Neural cell (in vitro differentiated cells): ENCODE measurements at regions not wholly inside any gene's neighbourhood (a gene's known extent, or its start where the extent isn't known, plus 50 kb on each side); places are given as distances from the start of the nearest gene placed in this dataset.

Experiments used
- EP300 ChIP-seq: fragments of 450-650 bp; conservative IDR thresholded peaks from 2 replicates; pipeline ENCODE4 v1.6.1; 2014; ENCODE audit warnings: antibody characterized with exemption, mild to moderate bottlenecking, moderate library complexity; ENCODE audit not compliant: poor library complexity, severe bottlenecking
- EZH2 ChIP-seq: fragments of 200-600, 300-800 bp; shearing (Covaris generic), sonication (generic); IDR thresholded peaks from 2 replicates; pipeline ENCODE4 v1.6.1; 2014; ENCODE audit warnings: antibody characterized with exemption, low read length, borderline replicate concordance, mild to moderate bottlenecking; ENCODE audit not compliant: insufficient read depth, poor library complexity, severe bottlenecking
- POLR2AphosphoS5 ChIP-seq: IDR thresholded peaks from 2 replicates; pipeline ENCODE4 v1.6.1; 2012
- RAD21 ChIP-seq: fragments of 450-650 bp; conservative IDR thresholded peaks from 2 replicates; pipeline ENCODE4 v1.6.1; 2014; ENCODE audit warnings: antibody characterized with exemption, mild to moderate bottlenecking, moderate library complexity
- TF ChIP-seq, protein P1 (sequence below): fragments of 450-650 bp; IDR thresholded peaks from 2 replicates; pipeline ENCODE4 v1.5.1; 2014; ENCODE audit warnings: antibody characterized with exemption, mild to moderate bottlenecking, moderate library complexity; ENCODE audit not compliant: poor library complexity, severe bottlenecking
- TF ChIP-seq, protein P2 (sequence below): IDR thresholded peaks from 2 replicates; pipeline ENCODE4 v1.6.1; 2012; ENCODE audit warnings: borderline replicate concordance

DNA sequence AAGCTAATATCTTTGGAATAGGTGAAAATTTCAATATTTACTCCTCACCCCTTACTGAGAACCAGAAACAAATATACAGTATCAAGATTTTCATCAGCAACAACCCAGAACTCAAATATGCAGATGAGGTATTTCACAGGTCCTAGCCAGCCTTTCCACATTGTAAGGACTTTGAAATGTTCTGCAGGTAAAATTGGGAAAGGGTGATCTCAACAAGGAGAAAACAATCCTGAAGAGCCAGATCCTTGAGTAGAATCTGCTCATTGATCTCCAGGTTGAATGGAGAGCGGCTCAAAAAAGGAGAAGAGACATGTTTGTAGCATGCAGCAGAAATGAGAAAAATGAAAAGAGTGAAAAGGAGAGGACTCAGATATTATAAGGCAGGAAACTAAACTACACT lies 493.3 kb upstream of the NAALADL2 start:
- TF ChIP-seq EZH2 (no peak), RAD21 (no peak), EP300 (no peak), POLR2AphosphoS5 (no peak)
- TF ChIP-seq, protein P1, sequence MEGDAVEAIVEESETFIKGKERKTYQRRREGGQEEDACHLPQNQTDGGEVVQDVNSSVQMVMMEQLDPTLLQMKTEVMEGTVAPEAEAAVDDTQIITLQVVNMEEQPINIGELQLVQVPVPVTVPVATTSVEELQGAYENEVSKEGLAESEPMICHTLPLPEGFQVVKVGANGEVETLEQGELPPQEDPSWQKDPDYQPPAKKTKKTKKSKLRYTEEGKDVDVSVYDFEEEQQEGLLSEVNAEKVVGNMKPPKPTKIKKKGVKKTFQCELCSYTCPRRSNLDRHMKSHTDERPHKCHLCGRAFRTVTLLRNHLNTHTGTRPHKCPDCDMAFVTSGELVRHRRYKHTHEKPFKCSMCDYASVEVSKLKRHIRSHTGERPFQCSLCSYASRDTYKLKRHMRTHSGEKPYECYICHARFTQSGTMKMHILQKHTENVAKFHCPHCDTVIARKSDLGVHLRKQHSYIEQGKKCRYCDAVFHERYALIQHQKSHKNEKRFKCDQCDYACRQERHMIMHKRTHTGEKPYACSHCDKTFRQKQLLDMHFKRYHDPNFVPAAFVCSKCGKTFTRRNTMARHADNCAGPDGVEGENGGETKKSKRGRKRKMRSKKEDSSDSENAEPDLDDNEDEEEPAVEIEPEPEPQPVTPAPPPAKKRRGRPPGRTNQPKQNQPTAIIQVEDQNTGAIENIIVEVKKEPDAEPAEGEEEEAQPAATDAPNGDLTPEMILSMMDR: no peak
- TF ChIP-seq, protein P2, sequence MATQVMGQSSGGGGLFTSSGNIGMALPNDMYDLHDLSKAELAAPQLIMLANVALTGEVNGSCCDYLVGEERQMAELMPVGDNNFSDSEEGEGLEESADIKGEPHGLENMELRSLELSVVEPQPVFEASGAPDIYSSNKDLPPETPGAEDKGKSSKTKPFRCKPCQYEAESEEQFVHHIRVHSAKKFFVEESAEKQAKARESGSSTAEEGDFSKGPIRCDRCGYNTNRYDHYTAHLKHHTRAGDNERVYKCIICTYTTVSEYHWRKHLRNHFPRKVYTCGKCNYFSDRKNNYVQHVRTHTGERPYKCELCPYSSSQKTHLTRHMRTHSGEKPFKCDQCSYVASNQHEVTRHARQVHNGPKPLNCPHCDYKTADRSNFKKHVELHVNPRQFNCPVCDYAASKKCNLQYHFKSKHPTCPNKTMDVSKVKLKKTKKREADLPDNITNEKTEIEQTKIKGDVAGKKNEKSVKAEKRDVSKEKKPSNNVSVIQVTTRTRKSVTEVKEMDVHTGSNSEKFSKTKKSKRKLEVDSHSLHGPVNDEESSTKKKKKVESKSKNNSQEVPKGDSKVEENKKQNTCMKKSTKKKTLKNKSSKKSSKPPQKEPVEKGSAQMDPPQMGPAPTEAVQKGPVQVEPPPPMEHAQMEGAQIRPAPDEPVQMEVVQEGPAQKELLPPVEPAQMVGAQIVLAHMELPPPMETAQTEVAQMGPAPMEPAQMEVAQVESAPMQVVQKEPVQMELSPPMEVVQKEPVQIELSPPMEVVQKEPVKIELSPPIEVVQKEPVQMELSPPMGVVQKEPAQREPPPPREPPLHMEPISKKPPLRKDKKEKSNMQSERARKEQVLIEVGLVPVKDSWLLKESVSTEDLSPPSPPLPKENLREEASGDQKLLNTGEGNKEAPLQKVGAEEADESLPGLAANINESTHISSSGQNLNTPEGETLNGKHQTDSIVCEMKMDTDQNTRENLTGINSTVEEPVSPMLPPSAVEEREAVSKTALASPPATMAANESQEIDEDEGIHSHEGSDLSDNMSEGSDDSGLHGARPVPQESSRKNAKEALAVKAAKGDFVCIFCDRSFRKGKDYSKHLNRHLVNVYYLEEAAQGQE: no peak
